ENCODE measurements at regions not wholly inside any gene's neighbourhood (a gene's known extent, or its start where the extent isn't known, plus 50 kb on each side); places are given as distances from the start of the nearest gene placed in this dataset.
"Not testable (repeated sequence)": the region's sequence is repeated elsewhere in the genome, so short reads cannot be mapped to it uniquely, and the experiment has no call there.

DNA sequence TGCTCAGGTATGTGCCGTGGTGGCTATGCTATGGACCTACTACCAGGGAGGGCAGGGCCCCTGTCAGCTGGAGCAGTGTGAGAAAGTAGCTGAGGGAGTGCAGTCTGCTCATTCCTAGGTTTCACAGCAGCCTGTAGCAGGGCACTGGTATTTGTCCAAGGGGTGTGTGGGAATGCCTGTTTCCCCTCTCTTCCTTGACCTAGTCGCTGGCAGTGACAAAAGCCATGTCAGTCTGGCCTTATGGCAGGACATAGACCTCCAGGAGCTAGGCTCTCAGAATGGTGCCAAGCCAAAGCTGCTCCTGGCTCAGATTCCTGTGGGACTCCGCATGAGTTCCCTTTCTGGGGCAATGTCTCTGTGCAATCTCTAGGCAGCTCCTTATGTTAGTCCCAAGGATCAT is 253.9 kb upstream of the TYRP1 start:
- no peak overlapping the region for H3K27ac ChIP-seq
- DNase-seq (ENCODE audit: low read depth, low spot score), result no peak

DNA sequence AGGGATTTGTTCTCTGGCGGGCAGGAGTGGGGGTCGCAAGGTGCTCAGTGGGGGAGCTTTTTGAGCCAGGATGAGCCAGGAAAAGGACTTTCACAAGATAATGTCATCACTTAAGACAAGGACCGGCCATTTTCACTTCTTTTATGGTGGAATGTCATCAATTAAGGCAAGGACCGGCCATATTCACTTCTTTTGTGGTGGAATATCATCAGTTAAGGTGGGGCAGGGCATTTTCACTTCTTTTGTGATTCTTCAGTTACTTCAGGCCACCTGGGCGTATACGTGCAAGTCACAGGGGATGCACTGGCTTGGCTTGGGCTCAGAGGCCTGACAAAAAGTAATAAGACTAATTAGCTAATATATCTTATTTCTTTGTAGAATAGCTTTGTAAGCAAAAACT is 252.1 kb upstream of the TYRP1 start:
- not testable (repeated sequence) for DNase-seq (ENCODE audit: low read depth, low spot score); H3K27ac ChIP-seq

DNA sequence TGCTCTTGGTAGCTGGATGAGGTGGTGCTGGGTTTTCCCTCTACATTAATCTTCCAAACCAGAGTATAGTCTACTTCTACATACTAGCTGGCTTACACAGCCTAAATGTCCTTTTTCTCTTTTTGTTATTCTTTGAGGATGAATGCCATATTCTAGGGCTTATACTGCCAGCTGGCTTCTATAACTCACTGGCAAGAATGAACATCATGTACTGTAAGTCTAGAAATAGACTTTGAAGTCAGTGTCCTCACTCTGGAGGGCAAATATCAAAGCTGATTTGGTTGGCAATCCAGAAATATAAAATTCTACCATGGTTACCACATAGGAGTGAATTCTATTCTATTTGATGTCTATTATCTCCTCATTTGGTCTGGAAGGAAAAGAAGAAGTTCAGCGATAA is 251.7 kb upstream of the TYRP1 start:
- H3K27ac ChIP-seq, result no peak overlapping the region
- DNase-seq (ENCODE audit: low read depth, low spot score), result no peak

DNA sequence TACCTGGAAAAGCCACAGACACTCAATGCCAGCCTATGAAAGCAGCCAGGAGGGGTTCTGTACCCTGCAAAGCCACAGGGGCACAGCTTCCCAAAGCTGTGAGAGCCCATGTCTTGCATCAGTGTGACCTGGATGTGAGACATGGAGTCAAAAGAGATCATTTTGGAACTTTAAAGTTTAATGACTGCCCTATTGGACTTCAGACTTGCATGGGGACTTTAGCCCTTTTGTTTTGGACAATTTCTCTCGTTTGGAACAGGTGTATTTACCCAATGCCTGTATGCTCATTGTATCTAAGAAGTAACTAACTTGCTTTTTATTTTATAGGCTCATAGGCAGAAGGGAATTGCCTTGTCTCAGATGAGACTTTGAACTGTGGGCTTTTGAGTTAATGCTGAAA is 244.9 kb upstream of the TYRP1 start:
- DNase-seq (ENCODE audit: low read depth, low spot score), result no peak

DNA sequence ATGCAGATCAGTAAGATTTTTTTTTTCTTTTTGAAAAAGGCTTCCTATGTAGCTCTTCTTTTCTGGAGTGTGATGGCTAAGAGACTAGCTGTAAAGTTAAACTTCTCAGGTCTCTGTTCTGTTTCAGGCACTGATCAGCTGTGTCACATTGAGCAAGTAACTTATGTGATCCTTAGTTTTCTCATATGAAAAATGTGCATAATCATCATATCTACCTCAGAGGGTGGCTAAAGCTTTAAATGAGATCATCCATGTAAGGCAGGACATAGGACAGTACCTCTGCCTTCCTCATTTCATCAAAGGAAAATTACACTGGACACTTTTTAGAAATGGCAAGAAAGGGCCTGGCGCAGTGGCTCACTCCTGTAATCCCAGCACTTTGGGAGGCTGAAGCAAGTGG is 235.9 kb upstream of the TYRP1 start:
- no peak for DNase-seq (ENCODE audit: low read depth, low spot score)
- no peak overlapping the region for H3K27ac ChIP-seq

More for the DNA sequence above, 244.9 kb upstream of the TYRP1 start:
- no peak overlapping the region for H3K27ac ChIP-seq

DNA sequence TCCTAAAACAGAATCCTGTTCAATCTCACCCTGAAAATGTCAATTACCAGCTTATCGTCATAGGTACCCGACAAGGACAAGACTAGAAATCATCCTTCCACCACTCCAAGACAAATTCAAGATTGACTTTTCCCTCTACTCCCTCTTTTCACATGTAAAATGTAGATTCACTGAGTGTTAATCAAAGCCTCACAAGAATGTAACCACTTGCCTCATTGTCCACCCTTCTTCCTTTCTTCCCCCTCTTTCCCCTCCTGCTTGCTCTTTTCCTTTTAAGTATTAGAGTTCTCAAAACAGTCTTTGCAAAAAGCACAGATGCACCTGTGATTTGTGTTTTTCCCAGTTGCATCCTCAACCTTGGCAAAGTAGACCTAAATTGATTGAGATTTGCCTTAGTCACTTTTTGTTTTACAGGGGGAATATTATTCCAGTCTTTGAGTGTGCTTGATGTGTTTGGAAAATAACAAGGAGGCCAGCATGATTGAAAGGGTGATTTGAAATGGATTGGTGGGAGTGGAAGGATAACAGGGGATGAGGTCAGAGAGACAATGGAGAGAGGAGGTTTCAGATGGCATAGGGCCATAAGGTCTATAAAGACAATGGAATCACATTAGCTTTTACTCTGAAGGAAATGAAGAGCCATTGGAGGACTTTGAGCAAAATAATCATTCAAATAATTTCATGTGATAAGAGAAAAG is 231.3 kb upstream of the TYRP1 start:
- no peak overlapping the region for H3K27ac ChIP-seq
- no peak for DNase-seq (ENCODE audit: low read depth, low spot score)

DNA sequence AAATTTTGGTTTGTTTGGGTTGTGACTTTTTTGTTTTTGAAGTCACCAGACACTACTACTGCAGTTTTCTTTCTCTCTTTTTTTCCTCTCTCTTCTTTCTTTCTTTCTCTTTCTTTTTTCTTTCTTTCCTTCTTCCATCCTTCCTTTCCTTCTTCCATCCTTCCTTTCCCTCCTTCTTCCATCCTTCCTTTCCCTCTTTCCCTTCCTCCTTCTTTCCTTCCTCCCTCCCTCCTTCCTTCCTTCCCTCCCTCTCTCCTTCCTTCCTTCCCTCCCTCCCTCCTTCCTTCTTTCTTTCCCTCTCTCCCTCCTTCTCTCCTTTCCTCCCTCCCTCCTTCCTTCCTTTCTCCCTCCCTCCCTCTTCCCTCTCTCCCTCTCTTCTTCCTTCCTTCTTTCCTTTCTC is 230.3 kb upstream of the TYRP1 start:
- no peak overlapping the region for H3K27ac ChIP-seq
- no peak for DNase-seq (ENCODE audit: low read depth, low spot score)

DNA sequence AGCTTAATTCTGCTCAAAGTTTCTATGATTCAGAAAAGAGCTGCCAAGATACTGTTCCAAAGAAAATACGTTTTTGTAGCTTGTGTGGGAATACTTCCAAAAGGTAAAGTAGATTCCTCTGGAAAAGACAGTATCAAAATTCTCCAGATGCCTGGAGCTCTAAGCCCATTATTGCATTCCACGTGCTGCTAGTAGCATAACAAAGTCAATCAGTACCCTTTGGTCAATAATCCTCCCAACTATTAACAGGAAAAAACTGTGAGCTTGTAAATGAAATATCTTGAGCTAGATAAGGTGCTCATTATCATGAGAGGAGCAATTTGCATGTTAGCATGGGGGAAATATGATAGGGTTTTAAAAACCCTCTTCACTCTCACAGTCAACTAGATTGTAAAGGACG is 229.5 kb upstream of the TYRP1 start:
- DNase-seq (ENCODE audit: low read depth, low spot score), result no peak
- H3K27ac ChIP-seq, result no peak overlapping the region

DNA sequence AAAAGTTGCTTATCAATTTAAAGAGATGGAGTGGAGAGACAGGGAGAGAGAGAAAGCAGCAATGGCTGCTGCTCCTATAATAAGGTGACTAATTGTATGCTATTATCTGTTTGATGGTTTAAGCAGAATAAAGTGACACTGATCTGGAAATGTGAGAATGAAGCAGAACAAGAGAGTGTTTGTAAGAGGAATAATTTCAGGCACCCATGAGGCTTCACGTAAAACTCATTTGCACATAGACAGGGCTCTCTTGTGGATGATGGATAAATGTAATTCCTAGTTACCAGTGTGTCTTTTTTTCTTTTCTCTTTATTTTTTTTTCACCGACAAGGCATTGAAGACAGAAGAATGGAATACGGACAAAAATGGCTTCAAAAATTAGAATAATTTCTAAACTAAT is 228.8 kb upstream of the TYRP1 start:
- no peak for DNase-seq (ENCODE audit: low read depth, low spot score)
- H3K27ac ChIP-seq, result no peak overlapping the region

DNA sequence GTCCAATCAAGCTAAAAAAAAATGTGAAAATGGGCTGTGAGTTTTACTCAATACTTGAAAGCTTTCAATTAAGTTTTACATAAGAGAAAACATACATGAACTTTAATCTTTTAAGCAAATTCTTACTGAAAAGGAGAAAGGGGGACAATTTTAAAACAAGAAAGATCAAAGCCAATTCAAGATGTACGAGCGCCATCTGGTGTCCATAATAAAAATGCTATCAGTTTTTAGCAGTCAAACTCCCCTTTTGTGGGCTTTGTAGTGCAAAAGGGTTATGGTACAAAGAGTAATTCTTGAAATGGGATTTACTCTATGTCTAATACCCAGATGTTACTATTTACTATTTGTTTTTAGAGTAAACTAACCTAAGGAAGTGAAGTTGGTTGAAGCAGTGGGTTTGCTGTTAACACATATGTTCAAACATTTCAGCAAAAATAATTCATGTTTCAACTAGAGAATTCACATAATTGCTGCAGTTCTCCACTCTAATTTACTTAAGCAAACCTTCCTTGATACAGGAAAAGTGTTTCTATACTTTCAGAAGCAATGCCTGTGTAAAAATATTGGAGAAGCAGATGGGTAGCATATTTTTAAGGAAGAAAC is 228.2 kb upstream of the TYRP1 start:
- DNase-seq (ENCODE audit: low read depth, low spot score), result no peak
- no peak overlapping the region for H3K27ac ChIP-seq

DNA sequence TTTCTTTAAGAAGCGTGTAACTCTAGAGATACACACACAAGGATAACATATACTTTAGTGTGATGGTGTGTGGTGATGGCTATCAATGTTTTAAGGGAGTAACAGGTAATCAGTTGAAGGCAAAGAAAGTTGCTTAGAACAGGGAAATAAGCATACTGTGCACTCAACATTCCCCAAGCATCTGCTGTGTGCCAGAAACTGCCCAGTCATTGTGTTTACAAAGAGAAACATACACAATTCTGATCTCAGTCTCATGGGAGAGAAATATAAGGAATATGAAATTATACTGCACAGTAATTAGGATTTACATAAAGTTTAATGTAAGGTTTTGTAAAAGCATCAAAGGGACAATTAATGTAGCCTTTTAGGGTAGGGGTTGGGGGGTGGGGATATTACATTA is 224.1 kb upstream of the TYRP1 start:
- no peak for DNase-seq (ENCODE audit: low read depth, low spot score)

DNA sequence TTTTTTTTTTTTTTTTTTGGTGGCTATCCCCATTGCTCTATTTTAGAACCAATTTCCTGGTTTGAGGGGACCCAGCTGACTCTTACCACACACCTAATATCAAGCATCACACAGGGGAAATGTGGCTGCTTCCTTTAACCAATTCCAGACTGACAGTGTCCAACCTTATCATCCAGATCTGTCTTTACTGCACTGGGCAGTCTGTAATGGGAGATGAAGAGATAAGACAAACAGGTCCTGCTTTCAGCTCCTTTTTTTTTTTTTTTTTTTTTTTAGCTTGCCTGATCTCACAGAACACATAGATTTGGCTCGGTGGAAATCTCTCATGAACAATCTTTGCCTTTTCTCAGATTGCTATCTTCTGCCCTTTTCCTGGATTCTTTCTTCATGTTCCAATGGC is 198.8 kb upstream of the TYRP1 start:
- DNase-seq (ENCODE audit: low read depth, low spot score), result no peak
- no peak overlapping the region for H3K27ac ChIP-seq

More for the DNA sequence above, 224.1 kb upstream of the TYRP1 start:
- H3K27ac ChIP-seq, result no peak overlapping the region

DNA sequence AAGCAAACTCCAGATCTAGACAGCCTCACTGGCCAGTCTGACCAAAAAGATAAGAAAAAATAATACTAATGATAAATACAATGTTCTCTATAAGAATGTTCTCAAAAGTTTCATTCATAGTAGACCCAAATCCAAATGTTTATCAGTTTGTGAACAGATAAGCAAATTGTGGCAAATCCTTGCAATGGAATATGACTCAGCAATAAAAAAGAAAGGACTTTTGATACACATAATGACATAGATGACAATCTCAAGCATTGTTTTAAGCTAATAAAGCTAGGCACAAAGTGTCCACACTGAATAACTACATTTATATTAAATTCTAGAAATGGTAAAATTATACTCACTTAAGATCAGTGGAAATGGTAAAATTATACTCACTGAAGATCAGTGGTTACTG is 195.4 kb upstream of the TYRP1 start:
- no peak for DNase-seq (ENCODE audit: low read depth, low spot score)
- no peak overlapping the region for H3K27ac ChIP-seq

DNA sequence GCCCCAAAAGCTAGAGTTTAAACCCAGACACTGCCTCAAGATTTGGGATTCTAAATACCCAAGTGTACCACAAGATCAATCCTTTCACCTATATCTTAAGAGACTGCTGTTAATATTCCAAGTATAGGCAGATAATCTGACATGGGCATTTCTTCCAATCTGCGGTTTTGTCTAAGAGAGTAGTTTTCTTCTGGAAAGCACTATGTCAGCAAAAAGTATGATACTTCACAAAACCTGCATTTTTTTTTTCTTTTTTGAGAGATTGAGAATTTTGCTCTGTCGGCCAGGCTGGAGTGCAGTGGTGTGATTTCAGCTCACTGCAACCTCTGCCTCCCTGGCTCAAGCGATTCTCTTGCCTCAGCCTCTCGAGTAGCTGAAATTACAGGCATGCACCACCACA is 190.7 kb upstream of the TYRP1 start:
- H3K27ac ChIP-seq, result no peak overlapping the region
- no peak for DNase-seq (ENCODE audit: low read depth, low spot score)

DNA sequence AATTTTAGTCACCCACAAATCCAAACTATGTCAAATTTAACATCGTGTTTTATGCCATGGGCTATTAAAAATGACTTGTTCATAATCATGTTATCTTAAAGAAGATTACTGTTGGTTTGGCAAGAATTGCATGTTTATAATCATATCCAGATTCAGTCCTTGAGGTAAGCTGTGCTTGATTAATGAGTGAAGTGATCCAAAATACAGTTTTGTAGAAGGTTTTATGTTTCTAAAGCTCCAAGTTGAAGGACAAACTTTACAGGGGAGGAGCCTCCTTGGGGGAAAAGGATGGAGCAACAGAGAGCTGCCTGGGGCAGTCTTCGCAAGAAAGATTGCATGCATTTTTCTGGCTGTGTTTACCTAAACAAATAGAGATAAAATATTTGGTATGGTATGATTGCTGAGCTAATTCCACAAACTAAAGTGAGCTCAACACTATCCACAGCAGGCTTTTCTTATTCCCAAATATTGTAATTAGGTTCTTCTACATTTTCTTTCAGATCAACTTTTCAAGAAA is 189.5 kb upstream of the TYRP1 start:
- no peak for DNase-seq (ENCODE audit: low read depth, low spot score)
- H3K27ac ChIP-seq, result no peak overlapping the region

DNA sequence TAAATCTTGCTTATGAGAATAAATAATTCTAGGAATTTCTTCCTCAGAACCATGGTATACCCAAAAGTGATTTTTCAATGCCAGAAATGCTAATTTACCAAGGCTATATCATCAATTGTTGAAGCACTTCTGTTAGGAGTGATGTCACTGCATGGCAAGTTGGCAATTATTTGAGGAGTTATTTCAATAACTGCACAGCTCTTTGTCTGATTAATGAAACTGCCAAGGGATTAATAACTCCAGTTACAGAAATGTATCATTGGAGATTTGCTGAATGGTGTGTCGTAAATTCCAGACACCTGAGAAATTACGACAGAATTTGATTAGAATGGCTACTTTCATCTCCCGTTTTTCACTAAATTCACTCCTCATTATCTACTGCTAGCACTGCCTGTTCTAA is 182.6 kb upstream of the TYRP1 start:
- no peak for DNase-seq (ENCODE audit: low read depth, low spot score)

DNA sequence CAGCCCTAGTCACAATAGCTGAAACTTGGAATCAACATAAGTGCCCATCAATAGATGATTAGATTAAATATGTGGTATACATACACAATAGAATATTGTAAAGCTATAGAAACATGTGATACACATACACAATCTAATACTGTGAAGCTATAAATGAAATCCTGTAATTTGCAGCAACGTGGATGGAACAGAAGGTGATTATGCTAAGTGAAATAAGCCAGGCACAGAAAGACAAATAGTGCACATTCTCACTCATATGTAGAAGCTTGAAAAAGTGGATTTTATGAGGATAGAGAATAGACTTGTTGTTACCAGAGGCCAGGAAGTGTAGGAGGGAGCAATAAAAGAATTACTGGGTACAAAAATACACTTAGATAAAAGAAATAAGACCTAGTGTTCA is 181.5 kb upstream of the TYRP1 start:
- no peak for DNase-seq (ENCODE audit: low read depth, low spot score)
- H3K27ac ChIP-seq, result no peak overlapping the region

More for the DNA sequence above, 182.6 kb upstream of the TYRP1 start:
- H3K27ac ChIP-seq, result no peak overlapping the region

DNA sequence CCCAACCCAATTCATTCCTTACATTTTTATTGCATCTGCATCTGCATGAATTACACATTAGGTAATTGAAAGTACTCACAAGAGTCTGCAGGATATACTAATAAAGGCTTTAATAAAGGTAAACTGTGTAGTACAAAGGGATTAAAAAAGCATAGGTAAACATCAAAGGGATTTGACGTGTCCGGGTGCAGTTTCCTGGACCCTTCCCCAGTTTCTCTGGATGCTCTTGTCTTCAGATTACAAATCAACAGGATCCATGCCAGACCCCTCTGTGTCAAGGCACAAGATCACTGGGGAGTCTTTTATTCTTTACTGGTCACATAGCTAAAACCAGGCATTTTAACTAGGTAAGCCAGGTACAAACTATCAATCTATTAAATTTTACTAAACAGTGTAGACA is 177.2 kb upstream of the TYRP1 start:
- H3K27ac ChIP-seq, result no peak overlapping the region
- DNase-seq (ENCODE audit: low read depth, low spot score), result no peak

DNA sequence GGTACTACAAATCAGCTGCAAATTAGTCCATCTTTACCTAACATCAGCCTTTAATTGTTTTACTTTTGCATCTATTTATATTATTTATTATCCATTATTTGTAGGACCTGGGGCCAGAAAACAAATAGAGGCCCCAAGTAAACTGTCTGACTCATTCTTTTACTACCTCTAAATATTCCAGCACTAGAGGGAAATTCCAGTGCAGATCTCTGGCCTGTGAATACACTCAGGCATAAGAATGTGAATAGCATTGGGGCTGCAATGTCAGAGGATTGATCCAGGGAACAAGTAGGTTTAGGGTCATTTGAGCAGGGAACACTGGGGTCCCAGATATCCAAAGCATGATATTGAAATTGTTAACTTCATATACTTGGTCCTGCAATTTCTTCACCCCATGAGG is 176.6 kb upstream of the TYRP1 start:
- no peak overlapping the region for H3K27ac ChIP-seq
- DNase-seq (ENCODE audit: low read depth, low spot score), result no peak

DNA sequence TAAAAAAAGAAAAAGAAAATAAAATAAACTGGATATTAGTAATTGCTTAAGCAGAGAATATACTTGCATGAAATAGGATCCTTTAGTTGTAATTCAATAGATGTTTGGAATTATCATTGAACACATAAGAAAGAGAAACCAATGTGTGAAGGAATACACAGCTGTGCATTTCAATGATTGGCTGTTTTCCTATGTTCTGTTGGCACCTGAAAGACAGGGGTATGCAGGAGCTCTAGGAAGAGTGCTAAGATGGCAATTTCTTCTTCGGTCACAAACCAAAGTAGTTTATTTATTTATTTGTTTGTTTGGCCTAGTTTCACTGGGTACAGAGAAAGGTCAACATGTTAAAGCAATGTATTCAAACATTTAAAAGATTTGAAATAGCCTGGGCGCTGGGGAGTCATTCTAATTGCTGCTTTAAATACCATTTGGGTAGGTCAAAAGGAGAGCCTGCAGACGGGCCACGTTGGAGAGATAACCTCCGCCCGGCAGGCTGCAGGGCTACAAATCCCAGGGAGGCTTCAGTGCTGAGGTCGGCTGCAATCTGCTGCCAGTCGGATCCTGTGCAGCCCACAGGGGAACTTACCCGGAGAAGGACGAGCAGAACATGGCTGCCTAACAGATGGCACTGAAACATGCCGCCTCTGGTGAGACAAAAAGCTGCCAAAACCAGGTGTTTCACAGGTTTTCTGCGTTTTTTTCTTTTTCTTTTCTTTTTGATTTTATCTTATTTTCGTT is 154.2 kb upstream of the TYRP1 start:
- no peak overlapping the region for H3K27ac ChIP-seq
- no peak for DNase-seq (ENCODE audit: low read depth, low spot score)

DNA sequence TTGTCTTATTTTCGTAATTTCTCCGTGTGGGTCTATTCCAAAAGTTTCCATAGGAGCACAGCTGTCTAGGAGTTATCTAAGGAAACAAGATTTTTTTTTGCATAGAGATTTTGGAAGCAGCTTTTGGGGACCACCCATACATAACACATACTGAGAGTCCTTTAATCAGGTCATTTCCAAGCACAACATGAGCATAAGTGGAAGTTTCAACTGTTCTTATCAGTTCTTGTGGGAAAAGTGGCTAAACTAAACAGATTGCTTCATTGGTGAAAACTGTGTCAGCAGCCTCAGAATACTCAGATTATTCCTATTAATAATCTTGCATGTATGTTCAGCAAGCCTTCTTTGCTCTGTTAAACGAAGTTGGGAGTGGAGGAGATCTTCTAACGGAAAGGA is 153.6 kb upstream of the TYRP1 start:
- no peak for DNase-seq (ENCODE audit: low read depth, low spot score)
- no peak overlapping the region for H3K27ac ChIP-seq

Measured in epithelial cell of prostate (primary cell).